AG04450 (cell line): ENCODE measurements at regions not wholly inside any gene's neighbourhood (a gene's known extent, or its start where the extent isn't known, plus 50 kb on each side); places are given as distances from the start of the nearest gene placed in this dataset.
"Not testable (repeated sequence)": the region's sequence is repeated elsewhere in the genome, so short reads cannot be mapped to it uniquely, and the experiment has no call there.

ENCODE experiments used
- CTCF ChIA-PET: fragments of 300-600, 350-600 bp; formaldehyde crosslinking; extraction: SDS; loops from one replicate; lab custom pipeline; 2022; ENCODE audit warnings: antibody characterized with exemption, inconsistent platforms; lab: Charles Lee
- POLR2A ChIA-PET: fragments of 350-600 bp; formaldehyde crosslinking; extraction: SDS; loops from one replicate; lab custom pipeline; 2021; ENCODE audit warnings: antibody characterized with exemption, inconsistent platforms; lab: Yijun Ruan, JAX
- DNase-seq: peaks from one replicate; pipeline ENCODE4 v3.0.0-alpha.2; 2011; ENCODE audit warnings: low read depth, low spot score
- H3K27ac ChIP-seq: one replicate; pipeline ENCODE4 v1.5.1; 2012; ENCODE audit warnings: low read depth, low read length, control low read depth
- H3K27me3 ChIP-seq: one replicate; pipeline ENCODE4 v1.6.0; 2012; ENCODE audit warnings: low read length; ENCODE audit not compliant: control insufficient read depth, insufficient read depth
- H3K4me3 ChIP-seq: 2 replicates; pipeline ENCODE4 v1.5.1; 2011; ENCODE audit warnings: mild to moderate bottlenecking, low read depth, low read length, control low read depth
- H3K9me3 ChIP-seq: 2 replicates; pipeline ENCODE4 v1.5.1; 2012; ENCODE audit warnings: low read length; ENCODE audit not compliant: control insufficient read depth, insufficient read depth
- CTCF ChIP-seq: IDR thresholded peaks from 2 replicates; pipeline ENCODE4 v1.5.1; 2011; ENCODE audit warnings: low read depth, low read length, control low read depth, inconsistent platforms

- no peak for DNase-seq
- H3K27me3 ChIP-seq, result no peaks in the 10 kb centered on the region
- ChIA-PET POLR2A (no interaction called here), CTCF (no interaction called here)
- no peak overlapping the region for H3K4me3 ChIP-seq
- no peak for TF ChIP-seq CTCF
- no peak overlapping the region for H3K27ac ChIP-seq
- peaks cover 25% of the 10 kb centered on the region for H3K9me3 ChIP-seq
Measured at GRCh38 chr3:3351226-3351625, 171.7 kb upstream of the CRBN start.

- CTCF ChIA-PET, H3K27me3 ChIP-seq, DNase-seq, H3K4me3 ChIP-seq, H3K27ac ChIP-seq, POLR2A ChIA-PET: not testable (repeated sequence)
- H3K9me3 ChIP-seq, result peaks cover 13% of the 10 kb centered on the region
Measured at GRCh38 chr3:3347056-3347455, 167.6 kb upstream of the CRBN start.

- Histone ChIP-seq H3K4me3 (no peak overlapping the region), H3K9me3 (peaks cover 10% of the 10 kb centered on the region; the same call in 1 of the 2 replicates), H3K27ac (no peak overlapping the region), H3K27me3 (no peaks in the 10 kb centered on the region)
- ChIA-PET CTCF (no interaction called here), POLR2A (no interaction called here)
- no peak for DNase-seq
- TF ChIP-seq CTCF, result no peak
Measured at GRCh38 chr3:3346556-3346955, 167.1 kb upstream of the CRBN start.

DNA sequence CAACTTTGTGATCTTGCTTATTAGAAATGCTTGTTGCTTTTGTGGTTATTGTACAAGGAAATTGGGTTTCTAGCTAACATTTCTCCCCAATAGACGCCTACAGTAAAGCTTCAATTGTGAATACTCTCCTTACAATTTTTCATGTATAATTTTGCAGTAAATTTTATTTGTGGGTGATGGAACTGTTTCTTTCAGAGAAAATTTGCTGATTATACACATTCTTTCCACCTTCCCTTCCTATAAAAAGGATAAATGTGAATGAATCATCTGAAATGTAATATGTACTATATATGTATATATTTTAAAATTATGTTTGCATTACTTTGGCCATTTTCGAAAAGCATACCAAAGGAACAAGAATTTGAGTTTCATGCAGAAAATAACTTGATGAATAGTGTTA is 162.7 kb upstream of the CRBN start:
- POLR2A ChIA-PET, result no interaction called here
- no peaks in the 10 kb centered on the region for H3K27me3 ChIP-seq
- no peak for DNase-seq
- H3K9me3 ChIP-seq, result peaks cover 13% of the 10 kb centered on the region
- H3K27ac ChIP-seq, result no peak overlapping the region
- CTCF ChIA-PET, result no interaction called here
- TF ChIP-seq CTCF, result no peak
- H3K4me3 ChIP-seq, result no peak overlapping the region

GRCh38 chr3:3340965-3341895 is 161.7 kb upstream of the CRBN start:
- no peak for DNase-seq
- Histone ChIP-seq H3K4me3 (no peak overlapping the region), H3K27ac (no peak overlapping the region), H3K27me3 (no peaks in the 10 kb centered on the region), H3K9me3 (peaks cover 13% of the 10 kb centered on the region)
- no peak for TF ChIP-seq CTCF
- POLR2A ChIA-PET, result no interaction called here
- CTCF ChIA-PET, result no interaction called here
